NCI-H2029 (cell line): ENCODE measurements at regions not wholly inside any gene's neighbourhood (a gene's known extent, or its start where the extent isn't known, plus 50 kb on each side); places are given as distances from the start of the nearest gene placed in this dataset.
A peak's percentile ranks its signal among the peaks of the same experiment; 100 is the strongest.

Experiments used
- DNase-seq: peaks from one replicate; lab custom pipeline; 2025; lab: John Stamatoyannopoulos, UW

DNA sequence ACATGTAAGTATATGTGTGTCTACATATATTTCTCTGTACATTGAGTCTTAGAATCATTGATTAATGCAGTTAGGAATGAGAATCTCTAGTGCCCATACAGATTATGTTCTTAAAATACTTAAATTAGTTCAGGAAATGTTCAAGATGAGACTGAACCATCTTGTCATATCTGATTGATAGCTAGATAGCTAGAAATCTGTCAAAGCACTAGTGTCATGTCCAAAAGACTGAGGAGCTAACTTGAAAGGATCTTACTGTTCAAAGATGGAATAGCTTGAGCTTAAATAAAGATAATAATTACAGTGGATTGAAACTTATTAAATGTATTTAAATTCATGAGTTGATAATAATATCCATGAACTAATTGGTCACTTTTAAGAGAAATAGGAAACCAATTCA is 191.7 kb upstream of the TCF21 start:
- DNase-seq: no peak

GRCh38 chr6:133697666-133698065 is 191.2 kb upstream of the TCF21 start:
- DNase-seq: no peak

- no peak for DNase-seq
These were observed 190.6 kb upstream of the TCF21 start for GRCh38 chr6:133698272-133698671.

GRCh38 chr6:133699741-133700385 is 189.1 kb upstream of the TCF21 start:
- DNase-seq: no peak

- no peak for DNase-seq
These were observed 187.1 kb upstream of the TCF21 start for GRCh38 chr6:133701633-133702331.

- DNase-seq: no peak
These were observed 184.5 kb upstream of the TCF21 start for GRCh38 chr6:133704371-133704770.

DNA sequence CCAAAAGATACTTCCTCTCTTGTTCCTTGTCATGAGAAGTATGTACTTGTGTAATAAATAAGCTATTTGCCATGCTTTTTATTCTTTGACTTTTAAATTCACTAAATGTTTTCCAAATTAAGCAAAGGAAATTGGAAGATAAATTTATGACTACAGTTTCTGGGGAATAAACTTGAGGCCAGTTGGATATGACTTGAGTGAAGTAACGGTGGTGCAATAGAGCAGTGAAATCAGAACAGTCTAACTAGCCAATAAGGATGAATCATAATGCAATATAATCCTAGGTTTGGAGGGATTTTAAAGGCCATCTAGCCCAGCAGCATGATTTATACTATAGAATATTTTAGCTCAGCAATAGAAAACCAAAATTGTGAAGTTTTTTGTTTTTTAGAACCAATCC is 183.8 kb upstream of the TCF21 start:
- DNase-seq: no peak

DNA sequence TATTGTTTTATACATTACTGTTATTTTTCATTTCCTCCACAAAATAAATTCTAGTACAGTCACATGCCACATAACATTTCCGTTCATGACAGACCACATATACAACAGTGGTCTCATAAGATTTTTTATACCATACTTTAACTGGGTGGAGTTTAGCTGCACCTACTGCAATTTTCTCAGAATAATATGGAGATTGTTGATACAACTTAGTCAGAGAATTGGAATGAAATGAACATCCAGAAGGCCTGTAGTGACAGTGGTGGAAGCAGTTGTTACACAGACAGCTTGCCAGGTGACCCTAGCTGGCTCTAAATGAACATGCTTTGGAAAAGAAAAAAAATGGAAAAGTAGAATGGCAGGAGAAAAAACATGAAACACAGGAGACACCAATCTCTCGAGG is 183.2 kb upstream of the TCF21 start:
- no peak for DNase-seq

GRCh38 chr6:133707456-133707855 is 181.5 kb upstream of the TCF21 start:
- no peak for DNase-seq

- DNase-seq: no peak
These were observed 178.1 kb upstream of the TCF21 start for GRCh38 chr6:133710826-133711225.

GRCh38 chr6:133715270-133715669 is 173.6 kb upstream of the TCF21 start:
- no peak for DNase-seq

DNA sequence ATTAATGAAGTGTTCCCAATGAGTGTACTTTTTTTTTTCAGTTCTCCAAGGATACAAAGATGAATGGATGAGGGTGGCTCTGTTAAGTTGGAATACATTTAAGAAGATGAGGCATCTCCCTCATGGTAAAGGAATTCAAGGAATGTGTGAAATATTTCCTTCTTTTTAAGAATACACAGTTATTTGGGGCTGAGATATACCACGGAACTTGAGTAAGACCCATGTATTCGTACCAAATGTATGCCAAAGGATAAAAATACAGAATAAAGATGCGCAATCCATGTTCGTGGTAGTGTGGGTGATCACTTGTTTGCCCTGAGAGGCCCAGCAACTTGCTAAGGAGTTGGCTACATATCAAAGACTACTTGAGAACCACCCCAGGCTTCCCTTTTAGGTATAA is 164.2 kb upstream of the TCF21 start:
- no peak for DNase-seq

DNA sequence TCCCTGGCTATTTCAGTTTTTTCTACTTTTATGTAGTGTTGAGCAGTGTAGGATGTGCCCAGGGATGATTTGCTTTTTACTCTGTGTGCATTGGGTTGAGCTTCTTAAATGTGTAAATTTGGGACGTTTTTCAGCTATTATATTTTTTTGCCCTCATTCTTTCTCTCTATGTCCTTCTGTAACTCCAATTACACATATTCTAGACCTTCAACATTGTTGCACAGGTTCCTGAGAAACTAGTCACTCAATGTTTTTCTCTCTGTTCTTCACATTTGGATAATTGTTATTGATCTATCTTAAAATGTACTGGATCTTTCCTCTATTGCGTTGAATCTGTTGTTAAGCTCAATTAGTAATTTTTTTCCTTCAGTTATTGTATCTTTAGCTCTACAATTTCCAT is 162.7 kb upstream of the TCF21 start:
- DNase-seq: no peak

DNA sequence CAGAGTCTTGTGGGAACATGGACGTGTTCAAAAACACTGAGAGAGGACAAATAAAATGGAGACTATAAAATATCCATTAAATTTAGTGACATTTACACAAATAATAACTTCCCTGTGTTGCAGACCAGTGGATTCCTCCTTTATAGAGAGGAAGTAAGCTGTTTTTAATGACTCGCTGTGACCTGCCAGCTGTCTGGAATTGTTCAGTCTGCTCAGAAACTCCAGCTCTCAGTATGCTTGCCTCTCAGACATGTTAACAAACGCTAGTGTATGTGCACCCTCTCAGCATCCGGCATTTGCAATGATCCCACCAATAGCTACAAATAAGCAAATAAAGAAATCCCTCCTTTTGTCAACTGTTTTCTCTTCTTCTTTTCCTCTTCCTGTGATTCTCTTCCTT is 158.0 kb upstream of the TCF21 start:
- DNase-seq: no peak

GRCh38 chr6:133740218-133740617 is 148.7 kb upstream of the TCF21 start:
- DNase-seq: no peak

- no peak for DNase-seq
These were observed 148.1 kb upstream of the TCF21 start for GRCh38 chr6:133740816-133741215.

GRCh38 chr6:133741375-133741861 is 147.5 kb upstream of the TCF21 start:
- DNase-seq: peak; percentile 45

GRCh38 chr6:133743621-133744020 is 145.3 kb upstream of the TCF21 start:
- no peak for DNase-seq

- no peak for DNase-seq
These were observed 142.5 kb upstream of the TCF21 start for GRCh38 chr6:133746417-133746770.

DNA sequence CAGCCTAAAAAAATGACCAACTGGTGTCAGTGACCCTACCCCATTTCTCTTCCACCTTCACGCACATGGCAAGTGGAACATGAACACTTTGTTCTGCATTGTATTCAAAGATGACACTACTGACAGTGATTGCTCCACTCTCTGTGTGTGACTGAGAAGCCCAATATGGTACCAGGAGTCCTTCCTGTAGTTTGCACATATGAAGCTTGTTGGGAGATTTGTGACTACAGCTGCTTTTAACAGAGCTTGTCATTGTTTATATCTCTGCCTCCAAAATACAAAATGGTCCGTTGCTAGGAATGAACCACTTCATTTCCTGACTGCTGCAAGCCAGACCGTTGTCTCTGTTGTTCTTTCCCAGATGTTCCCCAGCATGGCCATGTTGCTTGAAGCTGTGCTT is 140.3 kb upstream of the TCF21 start:
- DNase-seq: no peak

- no peak for DNase-seq
These were observed 139.5 kb upstream of the TCF21 start for GRCh38 chr6:133749427-133749826.

GRCh38 chr6:133752129-133752528 is 136.8 kb upstream of the TCF21 start:
- DNase-seq: no peak

- DNase-seq: no peak
These were observed 135.2 kb upstream of the TCF21 start for GRCh38 chr6:133753756-133754155.

GRCh38 chr6:133754298-133754697 is 134.6 kb upstream of the TCF21 start:
- no peak for DNase-seq
